SK-N-MC (cell line): ENCODE measurements at regions not wholly inside any gene's neighbourhood (a gene's known extent, or its start where the extent isn't known, plus 50 kb on each side); places are given as distances from the start of the nearest gene placed in this dataset.

Source experiments
- EZH2 ChIP-seq: fragments of 200-600 bp; sonication (generic); IDR thresholded peaks from one replicate; pipeline ENCODE4 v1.6.1; 2017; ENCODE audit warnings: antibody characterized with exemption
- FOXP2 ChIP-seq: optimal IDR thresholded peaks from 2 replicates; pipeline ENCODE3; 2011; ENCODE audit warnings: mild to moderate bottlenecking, moderate library complexity; ENCODE audit not compliant: insufficient read depth; ENCODE audit errors: extremely low read length, control extremely low read depth
- POLR2AphosphoS5 ChIP-seq: IDR thresholded peaks from 2 replicates; pipeline ENCODE4 v1.6.1; 2012; ENCODE audit warnings: mild to moderate bottlenecking, low read depth, low read length, borderline replicate concordance

- no peak for TF ChIP-seq EZH2
- no peak for TF ChIP-seq POLR2AphosphoS5
- TF ChIP-seq FOXP2, result no peak
These were observed 99.5 kb upstream of the FOXB1 start for GRCh38 chr15:59904450-59905135.
